C4-2B (cell line): ENCODE measurements at regions not wholly inside any gene's neighbourhood (a gene's known extent, or its start where the extent isn't known, plus 50 kb on each side); places are given as distances from the start of the nearest gene placed in this dataset.

ENCODE experiments used
- ZFX ChIP-seq: fragments of 450-650 bp; IDR thresholded peaks from 2 replicates; pipeline ENCODE4 v1.6.1; 2017
- TF ChIP-seq, protein P1 (sequence below): fragments of 450-650 bp; conservative IDR thresholded peaks from 2 replicates; pipeline ENCODE4 v1.5.1; 2017; ENCODE audit warnings: mild to moderate bottlenecking

DNA sequence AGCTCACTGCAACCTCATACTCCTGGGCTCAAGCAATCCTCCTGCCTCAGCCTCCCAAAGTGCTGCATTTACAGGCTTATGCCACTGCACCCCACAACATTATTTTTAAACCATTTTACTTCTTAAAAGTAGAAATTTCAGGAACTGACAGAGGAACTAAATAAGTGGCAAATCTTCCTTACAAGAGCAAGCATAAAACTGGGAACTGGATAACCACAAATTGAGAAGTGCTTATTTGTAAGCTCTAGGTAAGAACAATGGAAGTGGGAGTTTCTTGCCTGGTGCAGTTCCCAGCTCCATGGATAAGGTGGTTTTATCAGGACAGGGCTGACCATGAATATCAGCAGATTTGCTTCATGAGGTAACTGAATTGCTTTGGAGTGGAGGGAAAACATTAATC is 655.2 kb downstream of the DIPK2A start:
- TF ChIP-seq, protein P1, sequence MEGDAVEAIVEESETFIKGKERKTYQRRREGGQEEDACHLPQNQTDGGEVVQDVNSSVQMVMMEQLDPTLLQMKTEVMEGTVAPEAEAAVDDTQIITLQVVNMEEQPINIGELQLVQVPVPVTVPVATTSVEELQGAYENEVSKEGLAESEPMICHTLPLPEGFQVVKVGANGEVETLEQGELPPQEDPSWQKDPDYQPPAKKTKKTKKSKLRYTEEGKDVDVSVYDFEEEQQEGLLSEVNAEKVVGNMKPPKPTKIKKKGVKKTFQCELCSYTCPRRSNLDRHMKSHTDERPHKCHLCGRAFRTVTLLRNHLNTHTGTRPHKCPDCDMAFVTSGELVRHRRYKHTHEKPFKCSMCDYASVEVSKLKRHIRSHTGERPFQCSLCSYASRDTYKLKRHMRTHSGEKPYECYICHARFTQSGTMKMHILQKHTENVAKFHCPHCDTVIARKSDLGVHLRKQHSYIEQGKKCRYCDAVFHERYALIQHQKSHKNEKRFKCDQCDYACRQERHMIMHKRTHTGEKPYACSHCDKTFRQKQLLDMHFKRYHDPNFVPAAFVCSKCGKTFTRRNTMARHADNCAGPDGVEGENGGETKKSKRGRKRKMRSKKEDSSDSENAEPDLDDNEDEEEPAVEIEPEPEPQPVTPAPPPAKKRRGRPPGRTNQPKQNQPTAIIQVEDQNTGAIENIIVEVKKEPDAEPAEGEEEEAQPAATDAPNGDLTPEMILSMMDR = no peak
- no peak for TF ChIP-seq ZFX
